Femur (tissue), 1 donor: ENCODE measurements at regions not wholly inside any gene's neighbourhood (a gene's known extent, or its start where the extent isn't known, plus 50 kb on each side); places are given as distances from the start of the nearest gene placed in this dataset.
A peak's percentile ranks its signal among the peaks of the same experiment; 100 is the strongest.
"Not testable (repeated sequence)": the region's sequence is repeated elsewhere in the genome, so short reads cannot be mapped to it uniquely, and the experiment has no call there.

ENCODE experiments used
- DNase-seq: peaks from one replicate; pipeline ENCODE4 v3.0.0-alpha.2; 2017

DNA sequence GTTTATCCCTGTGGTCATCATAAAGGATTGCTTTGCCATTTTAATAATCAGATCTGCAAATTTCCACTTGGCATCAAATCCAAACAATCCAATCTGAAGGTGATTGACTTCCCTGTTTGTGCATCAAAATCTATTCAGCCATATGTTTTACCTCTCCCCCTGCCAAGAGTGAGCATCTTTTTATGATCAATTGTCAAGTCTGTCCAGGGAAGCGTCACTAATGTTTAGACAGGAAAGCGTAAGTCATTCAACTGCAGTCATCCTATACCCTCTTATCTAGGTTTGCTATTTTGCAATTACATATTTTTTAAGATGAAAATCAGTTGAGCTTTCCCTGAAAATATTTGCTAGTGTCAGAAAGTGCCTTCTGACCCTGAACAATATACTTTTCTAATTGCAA lies 1224.1 kb upstream of the SEL1L start:
- no peak for DNase-seq

DNA sequence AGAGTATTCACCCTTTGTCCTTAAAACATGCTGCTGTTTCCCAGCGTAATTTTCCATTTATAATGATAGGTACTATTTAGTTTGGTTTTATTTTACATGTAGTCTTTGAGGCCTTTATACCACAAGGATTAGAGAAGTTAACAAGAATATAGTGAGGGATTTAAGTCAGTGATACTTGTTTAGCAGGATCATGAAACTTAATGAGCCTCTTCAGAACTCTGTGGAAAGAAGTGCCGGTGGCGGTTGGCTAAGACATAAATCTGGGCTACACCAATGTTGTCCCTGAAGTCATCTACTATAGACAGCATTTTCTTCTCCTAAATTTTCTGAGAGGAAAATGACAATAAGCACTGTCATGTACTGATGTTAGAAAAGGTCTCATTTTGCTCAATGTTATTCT lies 1226.0 kb upstream of the SEL1L start:
- DNase-seq, result no peak

DNA sequence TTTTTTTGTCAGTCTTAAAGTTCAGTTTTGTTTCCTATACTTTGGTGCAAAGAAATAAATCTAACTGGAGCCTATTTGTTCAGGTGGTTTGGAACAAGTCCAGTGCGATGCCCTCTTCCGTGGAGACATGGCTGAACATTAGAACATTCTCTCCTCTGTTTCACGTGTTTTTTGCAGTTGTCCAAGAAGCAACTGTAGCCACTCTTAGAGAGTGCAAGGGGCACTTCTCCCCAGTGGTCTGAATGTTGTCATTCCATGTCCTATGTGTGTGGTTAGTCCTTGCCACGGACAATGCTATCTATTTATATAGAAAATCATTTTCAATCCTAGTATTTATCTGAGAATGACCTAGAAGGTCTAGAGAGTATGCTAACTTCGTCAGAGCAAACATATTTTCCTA lies 1232.5 kb upstream of the SEL1L start:
- no peak for DNase-seq

DNA sequence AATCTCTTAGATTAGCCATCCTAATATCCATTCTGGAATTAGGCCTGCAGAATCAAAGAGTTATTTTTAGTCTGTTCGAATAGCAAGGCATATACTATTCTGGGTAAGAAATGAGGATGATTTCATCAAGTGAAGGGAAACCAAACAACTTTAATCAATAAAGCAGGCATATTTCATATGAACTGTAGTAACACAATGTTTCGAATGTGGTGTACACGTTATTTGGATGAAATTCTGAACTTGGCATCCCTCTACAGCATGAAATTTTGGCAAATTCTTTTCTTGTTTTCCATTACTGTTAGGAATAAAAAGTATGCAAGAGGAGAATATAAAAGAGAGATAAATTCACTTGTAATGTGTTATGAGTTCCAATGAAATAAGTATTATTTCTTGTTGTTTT lies 1233.3 kb upstream of the SEL1L start:
- no peak for DNase-seq

DNA sequence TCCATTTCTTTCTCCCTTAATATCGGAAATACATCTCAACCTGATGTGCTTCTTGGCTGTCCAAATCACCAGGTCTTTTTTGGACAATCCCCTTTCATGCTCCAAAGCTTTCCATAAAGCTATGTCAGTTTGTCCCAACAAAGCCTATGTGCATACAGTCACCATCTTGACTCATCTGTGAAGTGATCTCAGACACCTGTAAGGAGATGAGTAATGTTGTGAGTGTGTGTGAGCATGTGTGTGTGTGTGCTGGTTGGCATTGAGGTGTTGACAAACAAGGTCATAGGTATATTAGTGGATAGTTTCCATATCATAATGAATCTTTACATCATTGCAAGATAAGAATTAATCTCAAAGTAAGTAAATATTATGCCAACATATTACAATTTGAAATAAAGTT lies 1243.3 kb upstream of the SEL1L start:
- DNase-seq, result no peak

DNA sequence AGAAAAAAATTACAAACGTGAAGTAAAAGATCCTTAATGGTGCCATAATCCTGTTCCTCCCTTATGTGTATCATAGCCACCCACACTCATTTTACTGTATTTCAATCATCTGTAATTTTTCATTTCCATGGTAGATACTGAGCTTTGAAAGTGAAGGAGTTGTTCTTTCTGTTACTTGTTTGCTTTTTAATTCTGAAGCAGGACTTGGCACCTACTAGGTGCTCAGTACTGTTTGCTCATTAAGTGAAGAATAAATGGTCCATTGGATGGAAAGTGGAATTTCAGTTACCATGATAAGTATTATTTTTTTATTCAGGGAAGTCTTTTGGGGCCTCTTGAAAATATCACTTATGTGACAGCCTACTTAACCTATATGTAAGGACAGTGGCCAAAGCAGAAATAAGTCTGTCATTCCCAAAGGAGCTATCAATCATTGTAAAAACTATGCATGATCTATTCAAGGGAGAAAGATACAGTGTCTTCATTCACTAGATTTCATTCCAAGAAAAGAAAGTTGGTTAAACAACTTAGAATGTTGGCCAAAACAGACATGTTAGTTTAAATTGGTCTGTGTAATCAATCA lies 1244.4 kb upstream of the SEL1L start:
- DNase-seq, result no peak

DNA sequence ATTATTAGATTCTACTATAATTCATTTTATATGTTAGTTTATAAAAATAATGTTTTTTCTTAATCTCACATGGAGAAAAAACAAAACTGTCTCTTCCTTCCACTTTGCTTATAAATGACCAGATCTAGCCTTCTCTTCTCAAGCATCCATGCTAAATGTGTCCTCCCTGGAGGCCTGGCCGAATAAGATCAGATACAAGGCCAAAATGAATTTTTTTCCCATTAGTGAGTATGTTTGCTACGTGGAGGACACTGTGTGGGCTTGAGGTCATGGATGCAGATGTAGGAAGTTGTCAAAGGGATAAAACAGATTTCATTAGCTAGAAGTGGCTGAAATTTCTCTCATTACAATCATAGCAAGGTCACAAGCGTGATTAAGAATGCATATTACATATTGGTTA lies 1244.9 kb upstream of the SEL1L start:
- peak; percentile 21 for DNase-seq

DNA sequence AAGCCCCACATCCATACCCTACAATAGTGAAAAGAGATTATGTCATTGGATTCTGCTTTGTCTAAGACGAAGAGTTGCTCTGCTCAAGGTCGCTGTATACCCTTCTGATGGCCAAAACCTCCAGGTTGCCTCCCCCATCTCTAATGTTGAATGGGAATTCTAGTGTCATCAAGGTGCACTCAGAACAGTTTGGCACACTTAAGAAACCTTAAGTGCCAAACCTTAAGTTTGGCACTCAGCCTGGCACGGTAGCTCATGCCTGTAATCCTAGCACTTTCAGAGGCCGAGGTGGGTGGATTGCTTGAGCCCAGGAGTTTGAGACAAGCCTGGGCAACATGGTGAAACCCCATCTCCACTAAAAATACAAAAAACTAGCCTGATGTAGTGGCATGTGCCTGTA lies 1245.6 kb upstream of the SEL1L start:
- no peak for DNase-seq

DNA sequence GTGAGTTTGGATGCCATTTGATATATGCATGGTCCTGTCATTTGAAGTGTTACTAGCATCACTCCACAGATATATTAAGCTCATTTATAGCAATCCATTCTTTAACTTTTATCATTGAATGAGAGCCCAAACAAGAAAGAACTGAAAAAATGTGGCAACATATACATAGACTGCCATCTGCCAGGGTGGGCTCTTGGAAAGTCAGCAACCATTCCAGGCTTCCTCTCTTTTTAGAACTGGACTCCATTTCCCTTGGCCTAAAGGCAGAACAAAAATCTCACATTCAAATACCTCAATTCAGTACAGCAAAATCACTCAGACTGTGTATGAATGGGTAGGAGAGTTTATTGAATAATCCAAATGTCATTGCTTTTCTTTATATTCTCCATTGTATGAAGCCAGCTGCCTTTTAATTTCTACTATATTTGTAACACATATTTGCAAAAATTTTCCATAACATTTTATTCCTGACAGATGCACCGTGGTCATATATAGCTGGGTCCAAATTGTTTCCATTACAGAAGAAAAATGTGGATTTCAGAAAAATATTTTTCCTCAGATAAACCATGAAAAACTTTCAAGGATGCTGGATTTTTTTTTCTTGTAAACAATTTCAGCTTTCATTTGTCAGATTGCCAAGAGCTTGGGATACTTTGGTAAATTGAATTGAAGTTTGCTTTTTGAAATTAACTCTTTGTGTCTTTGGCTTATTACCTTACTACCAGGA lies 1252.3 kb upstream of the SEL1L start:
- no peak for DNase-seq

DNA sequence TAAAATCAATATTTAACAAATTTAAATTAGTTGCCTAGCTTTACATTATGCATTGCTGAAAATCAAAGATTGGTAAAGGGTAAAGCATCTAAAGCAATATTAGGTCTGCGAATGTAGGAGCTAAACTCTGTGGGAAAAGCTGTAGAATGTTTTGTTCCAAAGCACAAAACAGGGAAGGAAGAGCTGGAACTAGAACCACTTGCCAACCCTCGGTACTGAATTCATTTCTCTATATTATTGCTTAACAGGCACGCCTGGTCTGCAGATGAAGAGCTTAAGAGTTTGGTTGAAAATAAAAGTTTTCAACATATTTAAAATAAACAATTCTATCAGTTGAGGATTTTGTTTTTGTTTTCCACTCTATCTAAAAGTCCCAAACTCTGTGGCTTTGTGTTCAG lies 1252.8 kb upstream of the SEL1L start:
- no peak for DNase-seq

DNA sequence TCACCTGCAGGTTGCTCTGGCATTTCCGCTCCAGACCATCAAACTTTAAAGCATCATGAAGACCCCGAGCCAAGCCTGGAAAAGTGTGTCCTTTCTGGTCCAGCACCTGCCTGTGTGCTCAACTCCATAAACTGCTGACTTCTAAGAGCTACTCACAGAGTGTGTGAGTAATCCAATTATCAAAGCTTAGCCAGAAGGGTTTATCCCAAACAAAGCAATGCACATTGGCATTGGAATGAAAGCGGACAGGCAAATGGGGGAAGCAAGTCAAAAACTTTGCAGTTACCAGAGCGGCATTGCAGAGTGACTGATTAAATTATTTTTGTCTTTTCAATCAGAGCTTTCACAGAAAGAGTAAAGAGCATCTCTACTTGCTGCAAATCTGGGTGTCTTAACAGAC lies 1262.4 kb upstream of the SEL1L start:
- DNase-seq, result no peak

DNA sequence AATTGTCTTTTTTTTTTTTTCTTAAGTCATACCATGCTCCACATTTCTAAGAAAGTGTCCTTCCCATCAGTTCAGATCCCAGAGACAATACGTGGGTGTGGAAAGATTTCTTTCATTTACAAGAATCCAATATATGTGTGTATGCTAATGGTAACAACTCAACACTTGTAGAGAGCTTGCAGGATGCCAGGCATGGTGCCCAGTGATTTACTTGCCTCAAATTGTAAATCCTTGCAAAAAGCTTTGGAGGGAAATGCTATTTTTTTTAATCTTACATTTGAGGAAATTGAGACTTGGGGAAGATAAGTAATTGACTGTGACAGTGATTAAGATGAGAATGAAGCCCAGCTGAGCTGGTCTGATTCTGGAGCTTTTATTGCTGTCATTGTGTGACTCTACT lies 1264.6 kb upstream of the SEL1L start:
- no peak for DNase-seq

DNA sequence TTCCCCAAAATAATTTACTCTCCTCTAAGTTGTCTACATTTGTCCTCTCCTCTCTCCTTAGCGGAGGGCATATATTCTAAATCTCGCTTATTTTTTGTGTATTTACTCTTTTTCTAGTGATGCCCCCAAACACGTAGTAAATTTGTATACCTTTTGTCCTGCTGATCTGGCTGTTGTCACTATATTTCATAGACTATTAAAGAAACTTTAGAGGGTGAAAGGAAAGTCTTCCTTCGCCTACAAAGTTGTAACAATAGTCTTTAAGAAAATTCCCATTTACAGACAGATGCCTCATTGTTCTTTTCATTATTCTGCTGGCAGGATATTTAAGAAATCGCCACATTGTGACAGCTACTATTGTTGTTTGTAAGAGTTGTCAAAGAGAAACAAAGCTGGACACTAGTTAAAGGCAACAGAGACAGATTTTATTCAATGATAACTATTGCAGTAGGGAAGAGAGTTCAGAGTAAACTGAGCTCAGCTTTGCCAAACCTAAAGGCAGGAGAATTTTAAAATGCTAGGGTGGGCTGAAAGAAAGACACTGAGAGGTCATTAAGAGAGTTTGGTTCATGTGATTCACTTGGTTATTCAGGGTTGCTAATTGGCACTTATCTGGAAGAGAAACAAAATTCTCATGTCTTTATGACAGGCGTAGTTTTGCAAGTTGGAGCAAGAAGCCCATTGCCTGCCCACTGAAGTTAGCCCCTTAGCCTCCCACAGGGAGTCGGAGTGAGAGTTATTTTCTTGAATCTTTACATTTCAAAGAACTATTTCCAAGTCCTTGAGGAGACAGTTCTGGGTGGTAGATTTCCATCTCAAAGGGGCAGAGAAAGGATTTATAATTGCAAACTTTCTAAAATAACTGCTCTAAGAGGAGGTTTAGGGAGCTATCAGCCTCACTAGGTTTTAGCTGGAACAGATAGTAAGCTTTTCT lies 1272.5 kb upstream of the SEL1L start:
- no peak for DNase-seq

DNA sequence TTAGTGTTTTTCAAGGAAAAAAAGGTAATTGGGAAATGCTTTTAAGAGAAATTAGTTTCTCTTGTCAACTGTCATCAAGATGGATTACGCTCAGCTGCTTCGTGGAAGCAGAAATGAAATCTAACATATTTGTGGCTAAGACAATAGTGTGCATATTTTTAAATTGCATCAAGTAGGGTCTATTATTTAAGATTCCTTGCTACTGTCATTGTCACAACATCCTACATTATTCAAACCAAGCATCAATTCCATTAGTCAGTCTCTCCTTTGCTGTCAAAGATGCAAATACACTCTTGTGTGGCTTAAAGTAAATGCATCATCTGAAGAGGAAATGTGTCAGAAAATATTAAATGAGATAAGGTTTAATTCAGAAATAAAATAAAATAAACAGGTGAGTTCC lies 1277.6 kb upstream of the SEL1L start:
- DNase-seq, result no peak

DNA sequence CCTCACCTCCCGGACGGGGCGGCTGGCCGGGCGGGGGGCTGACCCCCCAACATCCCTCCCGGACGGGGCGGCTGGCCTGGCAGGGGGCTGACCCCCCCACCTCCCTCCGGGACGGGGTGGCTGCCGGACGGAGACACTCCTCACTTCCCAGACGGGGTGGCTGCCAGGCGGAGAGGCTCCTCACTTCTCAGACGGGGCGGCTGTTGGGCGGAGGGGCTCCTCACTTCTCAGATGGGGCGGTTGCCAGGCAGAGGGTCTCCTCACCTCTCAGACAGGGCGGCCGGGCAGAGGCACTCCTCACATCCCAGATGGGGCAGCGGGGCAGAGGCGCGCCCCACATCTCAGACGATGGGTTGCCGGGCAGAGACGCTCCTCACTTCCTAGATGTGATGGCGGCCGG lies 1280.7 kb upstream of the SEL1L start:
- not testable (repeated sequence) for DNase-seq

DNA sequence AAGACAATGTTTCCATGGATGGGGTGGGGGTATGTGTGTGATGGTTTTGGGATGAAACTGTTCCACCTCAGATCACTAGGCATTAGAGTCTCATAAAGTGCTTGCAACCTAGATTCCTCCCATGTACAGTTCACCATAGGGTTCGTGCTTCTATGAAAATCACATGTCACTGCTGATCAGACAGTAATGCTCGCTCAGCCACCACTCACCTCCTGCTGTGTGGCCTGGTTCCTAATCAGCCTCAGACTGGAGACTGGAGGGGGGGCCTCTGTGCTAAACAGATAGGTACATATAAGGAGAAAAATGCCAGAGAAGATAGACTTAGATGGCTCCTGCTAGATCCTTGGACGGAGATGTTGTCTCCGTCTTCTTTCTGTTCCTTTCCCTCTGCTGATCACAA lies 1296.9 kb upstream of the SEL1L start:
- DNase-seq, result no peak

DNA sequence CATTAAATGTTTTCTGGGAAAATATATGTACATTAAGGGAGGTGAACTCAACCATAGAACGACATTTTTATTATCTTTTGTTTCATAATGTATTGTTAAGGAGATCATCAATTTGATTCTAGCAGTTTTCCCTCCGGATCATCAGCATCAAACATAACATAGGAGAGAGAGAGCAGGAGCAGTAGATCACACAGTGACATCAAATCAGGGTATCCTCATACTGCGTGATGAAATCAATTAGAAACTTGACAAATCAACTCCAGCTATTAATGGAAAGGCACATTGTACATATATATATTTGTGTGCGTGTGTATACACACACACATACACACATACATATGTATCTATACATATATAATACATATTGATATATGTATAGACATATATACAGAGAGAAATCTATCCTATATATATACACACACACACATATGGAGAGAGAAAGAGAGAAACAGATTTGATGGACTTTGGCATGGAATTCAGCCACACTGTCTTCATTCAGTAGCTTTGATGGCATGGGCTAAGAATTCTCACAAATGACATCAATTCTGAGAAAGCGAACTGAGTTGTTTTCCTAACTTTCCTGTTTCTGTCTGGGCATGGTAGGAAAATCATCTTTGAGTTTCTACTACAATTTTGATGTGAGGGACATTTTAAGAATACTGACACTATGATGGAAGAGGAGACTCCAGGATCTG lies 1302.8 kb upstream of the SEL1L start:
- DNase-seq, result no peak

DNA sequence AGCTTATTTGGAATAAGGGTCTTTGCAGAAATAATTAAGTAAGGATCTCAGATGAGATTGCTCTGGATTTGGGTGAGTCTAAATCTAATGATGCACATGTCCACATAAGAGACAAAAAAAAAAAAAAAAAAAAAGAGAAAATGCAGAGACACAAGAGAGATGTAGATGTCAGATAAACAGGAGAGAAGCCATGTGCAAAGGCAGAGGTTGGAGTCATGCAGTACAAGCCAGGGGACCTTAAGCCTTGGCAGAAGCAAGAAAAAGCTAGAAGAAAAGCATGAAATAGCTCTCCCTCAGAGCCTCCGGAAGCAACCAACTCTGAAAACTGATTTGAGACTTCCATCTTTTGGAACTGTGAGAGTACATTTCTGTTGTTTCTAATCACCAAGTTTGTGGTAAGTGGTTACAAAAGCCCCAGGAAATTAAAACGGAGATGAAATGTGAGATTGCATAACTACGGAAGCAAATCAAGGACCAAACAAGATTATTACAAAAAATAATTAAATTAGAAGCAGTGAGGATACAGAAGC lies 1304.0 kb upstream of the SEL1L start:
- DNase-seq, result no peak

DNA sequence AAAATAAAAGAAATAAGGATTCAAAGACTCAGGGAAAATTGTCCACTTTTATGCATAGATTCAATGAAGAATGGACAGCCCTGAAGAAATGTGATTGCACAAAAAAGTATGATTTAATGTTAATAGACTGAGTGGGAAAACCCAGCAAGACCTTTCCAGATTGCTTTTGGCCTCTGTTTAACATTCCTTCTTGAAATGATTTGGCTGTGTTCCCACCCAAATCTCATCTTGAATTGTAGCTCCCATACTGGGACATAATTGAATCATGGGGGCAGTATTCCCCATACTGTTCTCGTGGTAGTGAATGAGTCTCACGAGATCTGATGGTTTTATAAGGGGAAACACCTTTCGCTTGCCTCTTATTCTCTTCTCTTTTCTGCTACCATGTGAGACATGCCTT lies 1316.9 kb upstream of the SEL1L start:
- DNase-seq, result no peak

DNA sequence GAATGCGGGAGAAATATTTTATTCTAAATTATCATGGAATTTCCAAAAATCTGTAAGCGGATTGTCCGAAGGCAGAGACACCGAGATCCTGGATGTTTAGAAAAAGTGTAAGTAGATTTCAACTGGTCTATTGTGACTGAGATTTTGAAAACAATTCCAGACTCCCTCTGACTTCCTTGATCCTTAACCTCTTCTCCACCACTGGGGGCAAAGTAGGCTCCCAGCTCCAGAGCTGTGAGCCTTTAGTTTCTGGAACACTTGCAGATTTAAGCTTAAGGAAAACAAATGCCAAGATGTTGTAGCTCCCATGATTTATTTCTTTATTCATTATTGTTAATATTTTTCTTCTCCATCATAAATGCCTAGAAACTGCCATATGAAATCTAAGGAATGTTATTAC lies 1320.5 kb upstream of the SEL1L start:
- DNase-seq, result no peak

DNA sequence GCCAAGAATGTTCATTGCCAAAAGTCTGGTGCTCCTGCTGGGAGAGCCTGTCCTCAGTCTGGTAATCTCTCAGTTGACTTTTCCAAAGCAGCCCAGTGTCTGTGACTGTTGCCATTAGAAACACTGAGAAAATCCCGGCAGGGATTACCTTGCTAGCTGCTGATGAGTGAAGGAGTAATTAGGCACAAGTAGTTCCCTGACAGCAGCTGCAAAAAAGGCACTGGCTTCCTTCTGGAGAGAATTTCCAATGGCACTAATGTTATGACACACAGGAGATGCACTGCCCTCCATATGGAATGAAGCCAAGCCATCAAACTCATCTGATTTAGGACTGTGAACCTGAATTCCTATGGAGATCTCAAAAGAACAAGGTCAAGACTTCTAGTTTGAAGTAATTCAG lies 1321.2 kb upstream of the SEL1L start:
- no peak for DNase-seq

DNA sequence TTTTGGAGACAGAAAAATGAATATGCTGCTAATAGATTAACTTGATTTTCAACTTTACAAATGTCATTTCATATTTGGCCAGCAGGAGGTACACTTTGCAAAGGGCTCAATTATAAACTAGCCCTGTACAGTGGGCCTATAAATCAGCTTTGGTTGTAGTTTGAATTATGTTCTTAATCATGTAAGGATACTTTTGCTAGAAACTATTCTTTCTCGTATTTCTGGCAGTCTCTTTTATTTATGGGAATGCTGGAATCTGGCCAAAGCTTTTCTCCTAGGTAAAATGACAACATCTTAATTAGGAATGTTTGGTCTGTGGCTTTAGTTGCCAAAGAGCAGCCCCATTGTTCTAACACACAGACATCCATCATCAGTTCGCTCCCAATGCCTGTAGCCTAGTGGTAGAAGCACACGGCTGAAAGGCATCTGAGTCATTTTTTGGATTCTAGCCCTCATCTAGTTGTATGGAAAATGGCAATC lies 1322.3 kb upstream of the SEL1L start:
- no peak for DNase-seq

DNA sequence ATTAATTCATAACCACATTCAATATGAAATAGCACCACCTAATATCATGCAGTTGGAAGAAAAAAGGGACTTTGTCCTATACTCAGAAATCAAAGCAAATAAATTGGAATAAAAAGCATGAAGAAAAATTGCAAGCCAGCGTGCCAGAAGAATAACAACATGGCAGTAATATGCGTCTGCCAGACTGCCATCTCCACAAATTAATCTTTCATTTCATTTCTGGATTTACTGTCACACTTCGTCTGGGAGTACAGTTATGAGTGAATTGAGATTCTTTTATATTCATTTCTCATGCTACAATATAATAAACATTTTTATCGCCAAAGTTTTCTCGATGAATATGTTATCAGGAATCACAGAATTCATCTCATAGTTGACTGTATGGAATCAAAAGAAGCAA lies 1327.7 kb upstream of the SEL1L start:
- DNase-seq, result no peak
